Glutamatergic neuron (in vitro differentiated cells): ENCODE measurements at regions not wholly inside any gene's neighbourhood (a gene's known extent, or its start where the extent isn't known, plus 50 kb on each side); places are given as distances from the start of the nearest gene placed in this dataset.

ENCODE experiments used
- DNase-seq: peaks from one replicate; pipeline ENCODE4 v3.0.0; 2022
- H3K27ac Mint-ChIP-seq: one replicate; pipeline ENCODE4 v1.8.0; 2020; ENCODE audit warnings: mild to moderate bottlenecking, mixed read lengths, inconsistent platforms; ENCODE audit not compliant: unreplicated experiment
- H3K27me3 Mint-ChIP-seq: one replicate; pipeline ENCODE4 v1.8.0; 2020; ENCODE audit warnings: mild to moderate bottlenecking, moderate library complexity, mixed read lengths, inconsistent platforms; ENCODE audit not compliant: unreplicated experiment
- H3K36me3 Mint-ChIP-seq: one replicate; pipeline ENCODE4 v1.8.0; 2020; ENCODE audit warnings: mild to moderate bottlenecking, mixed read lengths, inconsistent platforms; ENCODE audit not compliant: unreplicated experiment
- H3K4me1 Mint-ChIP-seq: one replicate; pipeline ENCODE4 v1.8.0; 2020; ENCODE audit warnings: mild to moderate bottlenecking, low read depth, mixed read lengths, inconsistent platforms; ENCODE audit not compliant: unreplicated experiment
- H3K4me3 Mint-ChIP-seq: one replicate; pipeline ENCODE4 v1.8.0; 2020; ENCODE audit warnings: mild to moderate bottlenecking, mixed read lengths, inconsistent platforms; ENCODE audit not compliant: unreplicated experiment
- H3K9me3 Mint-ChIP-seq: one replicate; pipeline ENCODE4 v1.8.0; 2020; ENCODE audit warnings: mild to moderate bottlenecking, moderate library complexity, mixed read lengths, inconsistent platforms; ENCODE audit not compliant: unreplicated experiment
- CTCF ChIP-seq: fragments of 200-600 bp; sonication (generic); IDR thresholded peaks from one replicate; pipeline ENCODE4 v1.5.0; 2021; ENCODE audit not compliant: partially characterized antibody, unreplicated experiment

GRCh38 chr9:135000647-135001245, 83.0 kb upstream of the FCN1 start:
- no peak overlapping the region for H3K4me3 Mint-ChIP-seq
- DNase-seq: no peak
- H3K4me1 Mint-ChIP-seq: no peaks in the 10 kb centered on the region
- H3K36me3 Mint-ChIP-seq: peaks cover 19% of the 10 kb centered on the region
- TF ChIP-seq CTCF: no peak
- peaks cover 17% of the 10 kb centered on the region for H3K9me3 Mint-ChIP-seq
- no peak overlapping the region for H3K27ac Mint-ChIP-seq
- H3K27me3 Mint-ChIP-seq: peaks cover 10% of the 10 kb centered on the region

- DNase-seq: no peak
- H3K27ac Mint-ChIP-seq: no peak overlapping the region
- no peak for TF ChIP-seq CTCF
- H3K9me3 Mint-ChIP-seq: peaks cover 19% of the 10 kb centered on the region
- H3K27me3 Mint-ChIP-seq: peaks cover 5% of the 10 kb centered on the region
- H3K36me3 Mint-ChIP-seq: peaks cover 16% of the 10 kb centered on the region
- H3K4me1 Mint-ChIP-seq: no peaks in the 10 kb centered on the region
- no peak overlapping the region for H3K4me3 Mint-ChIP-seq
These were observed 83.8 kb upstream of the FCN1 start for GRCh38 chr9:135001526-135001925.

- no peak for DNase-seq
- Mint-ChIP-seq H3K4me3 (no peak overlapping the region), H3K27ac (no peak overlapping the region), H3K9me3 (peaks cover 19% of the 10 kb centered on the region), H3K4me1 (no peaks in the 10 kb centered on the region), H3K36me3 (peaks cover 13% of the 10 kb centered on the region), H3K27me3 (peaks cover 2% of the 10 kb centered on the region)
- no peak for TF ChIP-seq CTCF
These were observed 84.6 kb upstream of the FCN1 start for GRCh38 chr9:135002336-135002735.

GRCh38 chr9:135002802-135003201, 84.7 kb upstream of the OLFM1 start:
- Mint-ChIP-seq H3K9me3 (peaks cover 19% of the 10 kb centered on the region), H3K36me3 (peaks cover 13% of the 10 kb centered on the region), H3K4me3 (no peak overlapping the region), H3K27me3 (peaks cover 2% of the 10 kb centered on the region), H3K4me1 (no peaks in the 10 kb centered on the region), H3K27ac (no peak overlapping the region)
- DNase-seq: no peak
- no peak for TF ChIP-seq CTCF

- TF ChIP-seq CTCF: no peak
- peaks cover 13% of the 10 kb centered on the region for H3K9me3 Mint-ChIP-seq
- no peaks in the 10 kb centered on the region for H3K4me1 Mint-ChIP-seq
- H3K27me3 Mint-ChIP-seq: peaks cover 2% of the 10 kb centered on the region
- peaks cover 13% of the 10 kb centered on the region for H3K36me3 Mint-ChIP-seq
- no peak for DNase-seq
- no peak overlapping the region for H3K27ac Mint-ChIP-seq
- H3K4me3 Mint-ChIP-seq: no peak overlapping the region
These were observed 82.7 kb upstream of the OLFM1 start for GRCh38 chr9:135004772-135005171.
